Heart left ventricle (tissue), 16 donors: ENCODE measurements at regions not wholly inside any gene's neighbourhood (a gene's known extent, or its start where the extent isn't known, plus 50 kb on each side); places are given as distances from the start of the nearest gene placed in this dataset.

Source experiments
- ATAC-seq, 4 donors: fragments of 200-7000 bp; cut with Tn5 transposase; one replicate each; pipeline ENCODE4 v1.9.1; 2020 to 2022; ENCODE audit warnings: moderate library complexity in 4 of 4, mild to moderate bottlenecking in 3 of 4, moderate number of reproducible peaks in 1 of 4
- DNase-seq, 5 donors: peaks; one replicate each; pipeline ENCODE4 v3.0.0-alpha.2; 2020
- H3K27ac ChIP-seq, 12 donors: fragments of 200-600 bp; sonication (generic) in 4 of 12; one replicate each; pipeline versions ENCODE4 v1.5.0 to v1.8.0; 2016 to 2022; ENCODE audit warnings: mild to moderate bottlenecking in 2 of 12
- H3K27me3 ChIP-seq, 9 donors: fragments of 200-600 bp; sonication (generic) in 2 of 9; one replicate each; pipeline versions ENCODE4 v1.5.1 to v1.8.0; 2016 to 2022; ENCODE audit warnings: mild to moderate bottlenecking in 3 of 9
- H3K36me3 ChIP-seq, 9 donors: fragments of 200-600 bp; sonication (generic) in 2 of 9; one replicate each; pipeline versions ENCODE4 v1.5.0 to v1.8.0; 2018 to 2022; ENCODE audit warnings: mild to moderate bottlenecking in 2 of 9
- H3K4me1 ChIP-seq, 12 donors: fragments of 200-600 bp; sonication (generic) in 4 of 12; one replicate each; pipeline versions ENCODE4 v1.5.0 to v1.8.0; 2016 to 2022; ENCODE audit warnings: mild to moderate bottlenecking in 3 of 12
- H3K4me3 ChIP-seq, 12 donors: fragments of 200-600 bp; sonication (generic) in 4 of 12; one replicate each; pipeline versions ENCODE4 v1.5.0 to v1.8.0; 2017 to 2022; ENCODE audit warnings: mild to moderate bottlenecking in 9 of 12, moderate library complexity in 4 of 12
- H3K9me3 ChIP-seq, 12 donors: fragments of 200-600 bp; sonication (generic) in 4 of 12; one replicate each; pipeline versions ENCODE4 v1.5.0 to v1.8.0; 2016 to 2022; ENCODE audit warnings: mild to moderate bottlenecking in 1 of 12
- CTCF ChIP-seq, 12 donors: fragments of 200-600 bp; sonication (generic) in 4 of 12; IDR thresholded peaks; one replicate each; pipeline versions ENCODE4 v1.5.0 to v1.8.0; 2018 to 2022; ENCODE audit warnings: antibody characterized with exemption in 12 of 12, mild to moderate bottlenecking in 5 of 12
- POLR2A ChIP-seq, 2 donors: fragments of 450-650 bp; IDR thresholded peaks; one replicate each; pipeline ENCODE4 v1.6.1; 2017; ENCODE audit warnings: antibody characterized with exemption in 2 of 2, mild to moderate bottlenecking in 2 of 2, moderate library complexity in 2 of 2
- WGBS, 4 donors: extraction: QIAGEN DNeasy Blood & Tissue Kit in 2 of 4; methylation state at CpG; one replicate each; pipeline versions ENCODE4 v1.1.5 to v1.1.7; 2013 to 2018; 5-methylcytosine and 5-hydroxymethylcytosine counted together
- intact Hi-C, 10 donors: fragments of 100-400 bp; cut with DNase I; formaldehyde crosslinking; loops; one replicate each; pipeline versions ENCODE4 v1.11.1 to v1.14.2; 2022
- donor health status: ischemic (EF 13 %, LVEDD 7.1; RV severe dilation, severe dysfunction).
- donor health status: healthy with polysubstance abuse.
- donor health status: DM: no; HTN: yes; CAD: no.
- donor health status: DM: no; HTN: no; CAD: no.
- donor health status: ischemic (EF 25% LVEDD 6.9; RV normal size, moderate dysfunction).
- donor health status: ischemic (EF 25% LVEDD 5.7; RV mildly dilated, moderate dysfunction).
- donor health status: healthy.
- donor health status: DM: yes; HTN: yes; CAD: no.
- donor health status: ischemic (EF 35%, LVEDD 5.7; RV mildly dilated, moderate dysfunction).
- donor health status: nonischemic (EF 11% LVEDD 7.7; RV severe dilation, severe dysfunction).
- donor health status: DM: yes; HTN: yes; CAD: no.
- donor health status: PGD.
- donor health status: ischemic (EF 29% LVEDD 5.4; RV normal size, mild dysfunction).
- donor health status: nonischemic (EF 23%, LVEDD 6.1; RV moderate dilation, normal function).

GRCh38 chr1:232140419-232141166 is 489.3 kb downstream of the SIPA1L2 start:
- TF ChIP-seq POLR2A (IDR thresholded peaks at IDR 0.05) (no peak), CTCF (IDR thresholded peaks at IDR 0.05) (no peak)
- Histone ChIP-seq H3K9me3 (peaks cover 0 to 18% (median 0%) of the 10 kb centered on the region in 12 donors), H3K4me1 (peaks cover 0 to 16% (median 3%) of the 10 kb centered on the region in 12 donors), H3K27ac (no peak overlapping the region), H3K4me3 (no peak overlapping the region), H3K36me3 (no peaks in the 10 kb centered on the region), H3K27me3 (no peaks in the 10 kb centered on the region)
- intact Hi-C loops: no loop called here
- ATAC-seq (no peak), DNase-seq (no peak)
- WGBS, 4 donors: 70 to 81% (median 77%) methylated on average over 6 of the region's 6 CpGs

DNA sequence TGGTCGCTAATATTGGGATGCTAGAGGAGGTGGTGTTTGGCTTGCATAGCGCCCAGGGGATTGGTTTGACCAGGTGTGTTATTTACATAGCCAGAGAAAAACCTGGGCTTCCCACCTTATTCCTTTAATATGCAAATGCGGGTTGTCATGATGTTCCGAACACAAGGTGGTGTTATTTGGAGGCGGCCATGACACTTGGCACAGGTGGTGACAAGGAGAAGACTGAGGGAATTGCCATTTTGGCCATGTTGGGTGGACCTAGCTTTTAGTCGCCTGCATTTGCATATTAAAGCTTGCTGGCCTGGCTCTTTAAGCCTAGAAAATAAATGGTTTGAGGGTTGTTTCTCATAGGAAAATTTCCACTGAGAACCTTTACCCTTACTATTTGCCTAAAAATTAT is 490.5 kb downstream of the SIPA1L2 start:
- WGBS, 4 donors: 94 to 98% (median 96%) methylated on average over 6 of the region's 6 CpGs
- no peak overlapping the region for H3K4me3 ChIP-seq
- TF ChIP-seq CTCF (IDR thresholded peaks at IDR 0.05) (no peak), POLR2A (IDR thresholded peaks at IDR 0.05) (no peak)
- no peaks in the 10 kb centered on the region for H3K27me3 ChIP-seq
- H3K36me3 ChIP-seq: no peaks in the 10 kb centered on the region
- ATAC-seq (no peak), DNase-seq (no peak)
- intact Hi-C loops: no loop called here
- H3K4me1 ChIP-seq: peaks cover 0 to 16% (median 3%) of the 10 kb centered on the region in 12 donors
- H3K27ac ChIP-seq: no peak overlapping the region
- peaks cover 0 to 18% (median 0%) of the 10 kb centered on the region in 12 donors for H3K9me3 ChIP-seq

GRCh38 chr1:232138044-232138443 is 491.9 kb downstream of the SIPA1L2 start:
- TF ChIP-seq POLR2A (IDR thresholded peaks at IDR 0.05) (no peak), CTCF (IDR thresholded peaks at IDR 0.05) (no peak)

GRCh38 chr1:232137066-232137465 is 492.9 kb downstream of the SIPA1L2 start:
- WGBS, 4 donors: 66 to 79% (median 76%) methylated on average over 3 of the region's 3 CpGs

More at GRCh38 chr1:232138044-232138443, 491.9 kb downstream of the SIPA1L2 start:
- WGBS, 4 donors: 81 to 87% (median 83%) methylated on average over 7 of the region's 7 CpGs
- ATAC-seq: no peak
- Histone ChIP-seq H3K4me1 (peaks cover 0 to 10% (median 2%) of the 10 kb centered on the region in 12 donors), H3K9me3 (peaks cover 0 to 18% (median 0%) of the 10 kb centered on the region in 12 donors), H3K27ac (no peak overlapping the region), H3K4me3 (no peak overlapping the region), H3K36me3 (no peaks in the 10 kb centered on the region), H3K27me3 (no peaks in the 10 kb centered on the region)
- intact Hi-C loops: no loop called here
- DNase-seq: no peak

More at GRCh38 chr1:232137066-232137465, 492.9 kb downstream of the SIPA1L2 start:
- Histone ChIP-seq H3K4me3 (no peak overlapping the region), H3K36me3 (no peaks in the 10 kb centered on the region), H3K4me1 (peaks cover 0 to under 1% (median 0%) of the 10 kb centered on the region in 12 donors), H3K9me3 (peaks cover 0 to 18% (median 0%) of the 10 kb centered on the region in 12 donors), H3K27me3 (no peaks in the 10 kb centered on the region), H3K27ac (no peak overlapping the region)
- intact Hi-C loops: no loop called here
- DNase-seq (no peak), ATAC-seq (no peak)
- TF ChIP-seq CTCF (IDR thresholded peaks at IDR 0.05): no peak
- no peak for TF ChIP-seq POLR2A (IDR thresholded peaks at IDR 0.05)
